ENCODE measurements at regions not wholly inside any gene's neighbourhood (a gene's known extent, or its start where the extent isn't known, plus 50 kb on each side); places are given as distances from the start of the nearest gene placed in this dataset.

GRCh38 chr10:129098517-129098916 is 368.5 kb upstream of the MGMT start:
- DNase-seq (ENCODE audit: low read depth in 2 of 3, low spot score in 2 of 3): no peak

- no peak for DNase-seq (ENCODE audit: low read depth in 2 of 3, low spot score in 2 of 3)
Observed at GRCh38 chr10:129099486-129099885, 367.6 kb upstream of the MGMT start.

- DNase-seq (ENCODE audit: low read depth in 2 of 3, low spot score in 2 of 3): no peak
Observed at GRCh38 chr10:129099992-129100391, 367.0 kb upstream of the MGMT start.

- DNase-seq (ENCODE audit: low read depth in 2 of 3, low spot score in 2 of 3): peak in 1 of 3 donors; percentile 60
Observed at GRCh38 chr10:129101232-129101980, 365.6 kb upstream of the MGMT start.

- DNase-seq (ENCODE audit: low read depth in 2 of 3, low spot score in 2 of 3): no peak
Observed at GRCh38 chr10:129102906-129103693, 363.9 kb upstream of the MGMT start.

- DNase-seq (ENCODE audit: low read depth in 2 of 3, low spot score in 2 of 3): no peak
Observed at GRCh38 chr10:129104266-129105045, 362.6 kb upstream of the MGMT start.

- DNase-seq (ENCODE audit: low read depth in 2 of 3, low spot score in 2 of 3): peak in 1 of 3 donors; percentile 28
Observed at GRCh38 chr10:129105266-129105665, 361.8 kb upstream of the MGMT start.

GRCh38 chr10:129106314-129106713 is 360.7 kb upstream of the MGMT start:
- DNase-seq (ENCODE audit: low read depth in 2 of 3, low spot score in 2 of 3): no peak

- DNase-seq (ENCODE audit: low read depth in 2 of 3, low spot score in 2 of 3): no peak
Observed at GRCh38 chr10:129107525-129107924, 359.5 kb upstream of the MGMT start.

GRCh38 chr10:129108378-129108777 is 358.7 kb upstream of the MGMT start:
- DNase-seq (ENCODE audit: low read depth in 2 of 3, low spot score in 2 of 3): no peak

- DNase-seq (ENCODE audit: low read depth in 2 of 3, low spot score in 2 of 3): no peak
Observed at GRCh38 chr10:129108994-129109393, 358.0 kb upstream of the MGMT start.

GRCh38 chr10:129110780-129111179 is 356.3 kb upstream of the MGMT start:
- DNase-seq (ENCODE audit: low read depth in 2 of 3, low spot score in 2 of 3): no peak

GRCh38 chr10:129111922-129112321 is 355.1 kb upstream of the MGMT start:
- no peak for DNase-seq (ENCODE audit: low read depth in 2 of 3, low spot score in 2 of 3)

- DNase-seq (ENCODE audit: low read depth in 2 of 3, low spot score in 2 of 3): no peak
Observed at GRCh38 chr10:129114588-129114987, 352.5 kb upstream of the MGMT start.

GRCh38 chr10:129116371-129116770 is 350.7 kb upstream of the MGMT start:
- DNase-seq (ENCODE audit: low read depth in 2 of 3, low spot score in 2 of 3): no peak

GRCh38 chr10:129120441-129120840 is 346.6 kb upstream of the MGMT start:
- DNase-seq (ENCODE audit: low read depth in 2 of 3, low spot score in 2 of 3): no peak

- no peak for DNase-seq (ENCODE audit: low read depth in 2 of 3, low spot score in 2 of 3)
Observed at GRCh38 chr10:129122846-129123245, 344.2 kb upstream of the MGMT start.

GRCh38 chr10:129123428-129123827 is 343.6 kb upstream of the MGMT start:
- no peak for DNase-seq (ENCODE audit: low read depth in 2 of 3, low spot score in 2 of 3)

- DNase-seq (ENCODE audit: low read depth in 2 of 3, low spot score in 2 of 3): no peak
Observed at GRCh38 chr10:129126982-129127381, 340.1 kb upstream of the MGMT start.

GRCh38 chr10:129131457-129132132 is 335.4 kb upstream of the MGMT start:
- DNase-seq (ENCODE audit: low read depth in 2 of 3, low spot score in 2 of 3): no peak

- no peak for DNase-seq (ENCODE audit: low read depth in 2 of 3, low spot score in 2 of 3)
Observed at GRCh38 chr10:129133856-129134255, 333.2 kb upstream of the MGMT start.
